PC-3 (cell line): ENCODE measurements at regions not wholly inside any gene's neighbourhood (a gene's known extent, or its start where the extent isn't known, plus 50 kb on each side); places are given as distances from the start of the nearest gene placed in this dataset.
A peak's percentile ranks its signal among the peaks of the same experiment; 100 is the strongest.

Experiments
- ATAC-seq: fragments of 200-7000 bp; cut with Tn5 transposase; 2 replicates; pipeline ENCODE4 v1.9.1; 2020; ENCODE audit warnings: mild to moderate bottlenecking, moderate library complexity
- BruUV-seq: library from RNA; stranded (reverse); fragments of 400-500 nt; replicated peaks from 2 replicates; lab custom pipeline; 2021; lab: Mats Ljungman, UMichigan
- CTCF ChIA-PET: fragments of 300-600 bp; sonication (Branson Sonifier 250); formaldehyde crosslinking; loops from one replicate; lab custom pipeline; 2022; ENCODE audit warnings: antibody characterized with exemption; lab: Charles Lee
- POLR2A ChIA-PET: fragments of 300-600 bp; sonication (Branson Sonifier 250); formaldehyde crosslinking; loops from one replicate; lab custom pipeline; 2022; ENCODE audit warnings: antibody characterized with exemption; ENCODE audit not compliant: unreplicated experiment; lab: Charles Lee
- DNase-seq: peaks from one replicate; pipeline ENCODE4 v3.0.0-alpha.2; 2015
- H2AFZ ChIP-seq: fragments of 300-600 bp; sonication (generic); 2 replicates; pipeline ENCODE4 v1.6.0; 2016; ENCODE audit warnings: antibody characterized with exemption, low read length
- H3F3A ChIP-seq: fragments of 300-600 bp; sonication (generic); one replicate; pipeline ENCODE4 v1.6.0; 2017; ENCODE audit warnings: antibody characterized with exemption, low read length, control low read depth, mild to moderate bottlenecking; ENCODE audit not compliant: unreplicated experiment
- H3K27ac ChIP-seq: fragments of 300-600 bp; sonication (generic); 2 replicates; pipeline ENCODE4 v1.5.1; 2016; ENCODE audit warnings: mild to moderate bottlenecking, low read length
- H3K27me3 ChIP-seq: fragments of 300-600 bp; sonication (generic); 2 replicates; pipeline ENCODE4 v1.6.1; 2016; ENCODE audit warnings: low read length, mixed read lengths
- H3K36me3 ChIP-seq: fragments of 300-600 bp; sonication (generic); 2 replicates; pipeline ENCODE4 v1.6.1; 2016; ENCODE audit warnings: low read depth, mixed run types, low read length, mixed read lengths
- H3K4me1 ChIP-seq: fragments of 300-600 bp; sonication (generic); 2 replicates; pipeline ENCODE4 v1.5.1; 2016; ENCODE audit warnings: low read length; ENCODE audit not compliant: insufficient read depth
- H3K4me2 ChIP-seq: fragments of 300-600 bp; sonication (generic); 2 replicates; pipeline ENCODE4 v1.6.0; 2016; ENCODE audit warnings: low read length
- H3K4me3 ChIP-seq: fragments of 300-600 bp; sonication (generic); 2 replicates; pipeline ENCODE4 v1.5.1; 2016; ENCODE audit warnings: mild to moderate bottlenecking, low read length, mixed read lengths
- H3K79me2 ChIP-seq: fragments of 300-600 bp; sonication (generic); 2 replicates; pipeline ENCODE4 v1.6.1; 2017; ENCODE audit warnings: low read length, mixed read lengths
- H3K9ac ChIP-seq: fragments of 300-600 bp; sonication (generic); 2 replicates; pipeline ENCODE4 v1.6.0; 2016; ENCODE audit warnings: mild to moderate bottlenecking, low read length
- H3K9me2 ChIP-seq: fragments of 300-600 bp; sonication (generic); replicated peaks from 2 replicates; pipeline ENCODE4 v1.6.1; 2016; ENCODE audit warnings: mixed run types, low read length, mixed read lengths
- H3K9me3 ChIP-seq: fragments of 300-600 bp; sonication (generic); 2 replicates; pipeline ENCODE4 v1.6.1; 2016; ENCODE audit warnings: low read length, mixed read lengths
- H4K20me1 ChIP-seq: fragments of 300-600 bp; sonication (generic); 2 replicates; pipeline ENCODE4 v1.6.1; 2016; ENCODE audit warnings: low read length, mixed read lengths
- CTCF ChIP-seq: fragments of 300-600 bp; sonication (generic); conservative IDR thresholded peaks from 2 replicates; pipeline ENCODE4 v1.5.1; 2017; ENCODE audit warnings: antibody characterized with exemption, low read depth, mild to moderate bottlenecking, low read length
- EZH2 ChIP-seq: fragments of 300-600 bp; sonication (generic); IDR thresholded peaks from one replicate; pipeline ENCODE4 v1.6.1; 2017; ENCODE audit warnings: antibody characterized with exemption, mild to moderate bottlenecking, low read length; ENCODE audit not compliant: unreplicated experiment
- EZH2phosphoT487 ChIP-seq: fragments of 300-600 bp; sonication (generic); IDR thresholded peaks from 2 replicates; pipeline ENCODE4 v1.6.1; 2018; ENCODE audit warnings: mild to moderate bottlenecking, antibody characterized with exemption, low read length, borderline replicate concordance
- intact Hi-C: fragments of 100-400 bp; cut with micrococcal nuclease; formaldehyde crosslinking; loops from 2 replicates; pipeline ENCODE4 v1.9.0; 2023

DNA sequence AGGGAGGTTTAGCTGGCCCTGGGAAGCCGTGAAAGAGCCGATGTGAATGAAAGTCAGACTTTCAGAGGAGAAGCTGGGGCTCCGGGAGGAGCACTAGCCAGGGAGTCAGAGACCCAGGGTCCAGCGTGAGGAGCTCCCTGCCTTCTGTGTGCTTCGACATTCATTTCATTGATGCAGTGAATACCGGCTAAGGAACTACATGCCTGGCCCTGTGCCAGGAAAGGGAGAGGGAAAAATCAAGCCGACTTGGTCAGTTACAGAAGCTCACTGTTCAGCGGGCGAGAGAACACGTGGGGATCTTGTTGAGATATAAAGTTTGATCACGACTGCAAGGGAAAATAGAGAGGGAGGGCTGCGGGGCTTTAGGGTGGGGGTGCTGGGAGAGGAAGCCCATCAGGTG, 76.7 kb upstream of the RUNX3 start:
- Histone ChIP-seq H3K9me2 (no peaks in the 10 kb centered on the region), H3K27ac (no peak overlapping the region), H3F3A (no peaks in the 10 kb centered on the region), H3K4me3 (no peak overlapping the region), H3K36me3 (no peaks in the 10 kb centered on the region), H2AFZ (no peak overlapping the region), H3K4me1 (no peaks in the 10 kb centered on the region), H3K9ac (no peak overlapping the region), H3K4me2 (no peak overlapping the region), H3K27me3 (peaks cover 27% of the 10 kb centered on the region), H3K79me2 (no peaks in the 10 kb centered on the region), H4K20me1 (no peaks in the 10 kb centered on the region), H3K9me3 (no peaks in the 10 kb centered on the region)
- ATAC-seq = no peak
- BruUV-seq = no TSS peak
- intact Hi-C loops = no loop called here
- CTCF ChIA-PET = no interaction called here
- POLR2A ChIA-PET = interaction anchor here (0.7 kb wide), 1 partner anchor 35 kb away, joined by 7 read pairs; no protein-coding TSS in a partner anchor
- TF ChIP-seq EZH2phosphoT487 (no peak), CTCF (no peak), EZH2 (no peak)
- DNase-seq = no peak

DNA sequence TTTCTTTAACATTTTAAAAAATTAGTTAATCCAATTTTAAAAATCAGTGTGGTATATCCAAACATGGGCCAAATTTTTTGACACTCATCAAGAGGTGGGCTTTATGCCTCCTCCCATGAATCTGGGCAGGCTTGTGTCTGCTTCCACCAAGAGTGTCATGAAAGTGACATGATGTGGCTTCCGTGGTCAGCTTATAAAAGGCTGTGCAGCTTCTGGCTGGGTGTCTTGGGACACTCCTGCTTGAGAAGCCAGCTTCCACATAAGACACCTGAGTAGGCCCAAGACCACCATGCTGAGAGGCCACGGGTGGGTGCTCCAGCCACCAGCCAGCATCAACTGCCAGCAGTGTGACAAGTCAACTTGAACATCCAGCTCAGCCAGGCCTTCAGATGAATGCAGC, 74.3 kb upstream of the RUNX3 start:
- H4K20me1 ChIP-seq = no peaks in the 10 kb centered on the region
- H3K9ac ChIP-seq = no peak overlapping the region
- H3K27ac ChIP-seq = no peak overlapping the region
- H3K27me3 ChIP-seq = peaks cover 27% of the 10 kb centered on the region
- H3K36me3 ChIP-seq = no peaks in the 10 kb centered on the region
- DNase-seq (no peak), ATAC-seq (no peak)
- H3K9me3 ChIP-seq = no peaks in the 10 kb centered on the region
- no peak overlapping the region for H3K4me2 ChIP-seq
- POLR2A ChIA-PET = no interaction called here
- intact Hi-C loops = no loop called here
- H2AFZ ChIP-seq = no peak overlapping the region
- H3K79me2 ChIP-seq = no peaks in the 10 kb centered on the region
- CTCF ChIA-PET = no interaction called here
- H3K4me1 ChIP-seq = no peaks in the 10 kb centered on the region
- no TSS peak for BruUV-seq
- no peaks in the 10 kb centered on the region for H3F3A ChIP-seq
- H3K4me3 ChIP-seq = no peak overlapping the region
- H3K9me2 ChIP-seq = no peaks in the 10 kb centered on the region
- TF ChIP-seq EZH2 = no peak
- TF ChIP-seq EZH2phosphoT487 = no peak
- TF ChIP-seq CTCF = no peak

DNA sequence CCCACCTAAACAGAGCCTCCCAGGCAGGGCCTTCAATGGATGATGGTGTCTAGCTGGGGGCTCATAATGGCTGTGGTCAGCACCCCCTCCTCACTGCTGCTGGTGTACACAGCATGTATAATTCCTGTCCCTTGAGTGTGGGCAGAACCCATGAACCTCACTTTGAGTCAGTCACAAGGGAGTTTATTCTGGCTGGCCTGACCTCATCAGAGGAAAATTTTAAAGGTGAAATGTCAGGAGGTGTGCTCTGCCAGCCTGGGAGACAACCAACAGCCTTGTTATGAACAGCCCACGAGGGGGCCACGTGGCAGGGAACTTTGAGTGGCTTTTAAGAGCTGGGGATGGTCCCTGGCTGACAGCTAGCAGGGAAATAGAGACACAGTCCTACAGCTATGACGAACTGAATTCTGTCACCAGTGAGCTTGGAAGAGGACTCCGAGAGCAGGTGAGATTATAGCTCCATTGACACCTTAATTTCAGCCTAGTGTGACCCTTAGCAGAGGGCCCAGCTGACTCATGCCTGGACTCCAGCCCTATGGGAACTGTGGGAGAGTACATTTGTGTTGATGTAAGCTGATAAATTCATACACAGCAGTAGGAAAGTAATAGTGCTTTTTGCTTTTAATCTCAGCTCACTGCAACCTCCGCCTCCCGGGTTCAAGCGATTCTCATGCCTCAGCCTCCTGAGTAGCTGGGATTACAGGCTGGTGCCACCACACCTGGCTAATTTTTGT, 73.5 kb upstream of the RUNX3 start:
- peaks cover 27% of the 10 kb centered on the region for H3K27me3 ChIP-seq
- no peaks in the 10 kb centered on the region for H3K9me3 ChIP-seq
- H3K36me3 ChIP-seq = no peaks in the 10 kb centered on the region
- no peak overlapping the region for H3K4me2 ChIP-seq
- no peak overlapping the region for H3K4me3 ChIP-seq
- peak; percentile 13 for DNase-seq
- no TSS peak for BruUV-seq
- ATAC-seq = no peak
- TF ChIP-seq CTCF (no peak), EZH2phosphoT487 (no peak), EZH2 (no peak)
- no peak overlapping the region for H3K9ac ChIP-seq
- POLR2A ChIA-PET = interaction anchor here (0.6 kb wide), 1 partner anchor 65 kb away, joined by 7 read pairs; no protein-coding TSS in a partner anchor
- no peaks in the 10 kb centered on the region for H3F3A ChIP-seq
- CTCF ChIA-PET = no interaction called here
- no peaks in the 10 kb centered on the region for H4K20me1 ChIP-seq
- no peaks in the 10 kb centered on the region for H3K79me2 ChIP-seq
- no peaks in the 10 kb centered on the region for H3K9me2 ChIP-seq
- no peaks in the 10 kb centered on the region for H3K4me1 ChIP-seq
- no peak overlapping the region for H3K27ac ChIP-seq
- intact Hi-C loops = no loop called here
- H2AFZ ChIP-seq = no peak overlapping the region
